GM18507 (cell line): ENCODE measurements at regions not wholly inside any gene's neighbourhood (a gene's known extent, or its start where the extent isn't known, plus 50 kb on each side); places are given as distances from the start of the nearest gene placed in this dataset.
"Not testable (repeated sequence)": the region's sequence is repeated elsewhere in the genome, so short reads cannot be mapped to it uniquely, and the experiment has no call there.

Experiments
- DNase-seq: peaks from one replicate; pipeline ENCODE4 v3.0.0; 2011; ENCODE audit warnings: low read depth; ENCODE audit not compliant: insufficient read length; ENCODE audit errors: extremely low spot score
- FAIRE-seq: peaks from 2 replicates; lab custom pipeline; 2011; peaks lifted over from hg19 to GRCh38; lab: Jason Lieb, UNC

- DNase-seq (no peak), FAIRE-seq (no peak)
Observed at GRCh38 chr12:86513226-86513625, 257.0 kb upstream of the MGAT4C start.

- FAIRE-seq (no peak), DNase-seq (no peak)
Observed at GRCh38 chr12:86496595-86496994, 240.4 kb upstream of the MGAT4C start.

- no peak for FAIRE-seq
Observed at GRCh38 chr12:86484473-86484872, 228.3 kb upstream of the MGAT4C start.

GRCh38 chr12:86473231-86473630, 217.0 kb upstream of the MGAT4C start:
- FAIRE-seq (no peak), DNase-seq (no peak)

More at GRCh38 chr12:86484473-86484872, 228.3 kb upstream of the MGAT4C start:
- DNase-seq: no peak

GRCh38 chr12:86456776-86457175, 200.6 kb upstream of the MGAT4C start:
- DNase-seq (no peak), FAIRE-seq (no peak)

- no peak for FAIRE-seq
Observed at GRCh38 chr12:86456241-86456640, 200.1 kb upstream of the MGAT4C start.

GRCh38 chr12:86445356-86445755, 189.2 kb upstream of the MGAT4C start:
- FAIRE-seq (no peak), DNase-seq (no peak)

More at GRCh38 chr12:86456241-86456640, 200.1 kb upstream of the MGAT4C start:
- DNase-seq: no peak

- FAIRE-seq: no peak
- no peak for DNase-seq
Observed at GRCh38 chr12:86435053-86435452, 178.9 kb upstream of the MGAT4C start.

GRCh38 chr12:86429824-86430223, 173.6 kb upstream of the MGAT4C start:
- DNase-seq (no peak), FAIRE-seq (no peak)

- DNase-seq: no peak
- no peak for FAIRE-seq
Observed at GRCh38 chr12:86421333-86421732, 165.1 kb upstream of the MGAT4C start.

- no peak for DNase-seq
- FAIRE-seq: no peak
Observed at GRCh38 chr12:86414201-86414600, 158.0 kb upstream of the MGAT4C start.

- FAIRE-seq: no peak
- no peak for DNase-seq
Observed at GRCh38 chr12:86411710-86412109, 155.5 kb upstream of the MGAT4C start.

- no peak for DNase-seq
Observed at GRCh38 chr12:86407620-86408208, 151.5 kb upstream of the MGAT4C start.

GRCh38 chr12:86389949-86390348, 133.8 kb upstream of the MGAT4C start:
- FAIRE-seq: no peak
- no peak for DNase-seq

More at GRCh38 chr12:86407620-86408208, 151.5 kb upstream of the MGAT4C start:
- FAIRE-seq: no peak

- DNase-seq (no peak), FAIRE-seq (no peak)
Observed at GRCh38 chr12:86387591-86388145, 131.5 kb upstream of the MGAT4C start.

GRCh38 chr12:86383759-86384158, 127.6 kb upstream of the MGAT4C start:
- FAIRE-seq, DNase-seq: not testable (repeated sequence)

- DNase-seq (no peak), FAIRE-seq (no peak)
Observed at GRCh38 chr12:86379337-86379736, 123.1 kb upstream of the MGAT4C start.

GRCh38 chr12:86376052-86376451, 119.9 kb upstream of the MGAT4C start:
- DNase-seq: no peak
- FAIRE-seq: no peak

GRCh38 chr12:86373813-86374212, 117.6 kb upstream of the MGAT4C start:
- no peak for DNase-seq
- no peak for FAIRE-seq

- no peak for FAIRE-seq
- no peak for DNase-seq
Observed at GRCh38 chr12:86367137-86367536, 110.9 kb upstream of the MGAT4C start.

GRCh38 chr12:86349196-86349595, 93.0 kb upstream of the MGAT4C start:
- DNase-seq: no peak
- no peak for FAIRE-seq
